ENCODE measurements at regions not wholly inside any gene's neighbourhood (a gene's known extent, or its start where the extent isn't known, plus 50 kb on each side); places are given as distances from the start of the nearest gene placed in this dataset.

DNA sequence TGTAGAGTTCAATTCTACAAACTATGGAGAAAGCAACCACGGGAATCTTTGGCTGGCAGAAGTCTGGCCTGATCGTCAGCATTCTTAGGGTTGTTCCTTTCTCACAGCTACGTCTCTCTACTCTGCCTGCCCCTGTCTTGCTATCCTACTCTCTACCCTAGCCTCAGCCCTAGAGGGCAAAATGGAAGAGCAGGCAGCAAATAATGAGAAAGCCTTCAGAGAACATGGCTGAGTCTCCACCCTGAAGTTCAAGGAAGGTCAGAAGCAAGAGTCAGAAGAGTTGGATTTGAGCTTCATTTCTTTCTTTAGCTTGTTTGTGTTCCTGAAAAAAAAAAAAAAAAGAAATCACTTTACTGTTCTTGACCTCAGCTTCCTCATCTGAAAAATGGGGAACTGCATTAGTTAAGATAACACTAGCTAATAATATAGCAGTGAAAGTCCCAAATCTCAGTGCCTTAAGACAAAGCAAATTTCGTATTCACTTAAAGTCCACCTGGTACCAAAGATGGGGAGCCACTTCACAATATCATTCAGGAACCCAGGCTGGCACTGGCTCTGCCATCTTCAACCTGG is 50.2 kb upstream of the CCND2 start:
- no peaks in the 10 kb centered on the region for H3K9me3 Mint-ChIP-seq

DNA sequence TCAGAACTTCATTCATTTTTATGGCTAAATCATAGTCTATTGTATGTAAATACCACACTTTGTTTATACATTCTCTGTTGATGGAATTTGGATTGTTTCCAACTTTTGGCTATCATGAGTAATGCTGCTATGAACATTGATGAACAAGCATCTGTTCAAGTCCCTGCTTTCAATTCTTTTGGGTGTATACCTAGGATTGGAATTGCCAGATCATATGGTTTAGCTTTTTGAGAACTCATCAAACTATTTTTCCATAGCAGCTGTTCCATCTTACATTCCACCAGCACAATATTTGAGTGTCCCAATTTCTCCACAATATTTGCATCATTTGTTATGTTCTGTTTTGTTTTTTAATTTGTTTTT is 52.3 kb upstream of the CCND2 start:
- peaks cover 25 to 34% of the 10 kb centered on the region in 2 donors for H3K4me1 Mint-ChIP-seq (ENCODE audit: low read depth in 2 of 2)

More for the DNA sequence above, 50.2 kb upstream of the CCND2 start:
- no peak overlapping the region for H3K4me3 Mint-ChIP-seq
- DNase-seq (ENCODE audit: low spot score) = no peak
- no peak for ATAC-seq
- H3K4me1 Mint-ChIP-seq (ENCODE audit: low read depth in 2 of 2) = peaks cover 7 to 21% of the 10 kb centered on the region in 2 donors
- H3K27ac Mint-ChIP-seq = no peak overlapping the region
- no peaks in the 10 kb centered on the region for H3K36me3 Mint-ChIP-seq
- no peaks in the 10 kb centered on the region for H3K27me3 Mint-ChIP-seq

DNA sequence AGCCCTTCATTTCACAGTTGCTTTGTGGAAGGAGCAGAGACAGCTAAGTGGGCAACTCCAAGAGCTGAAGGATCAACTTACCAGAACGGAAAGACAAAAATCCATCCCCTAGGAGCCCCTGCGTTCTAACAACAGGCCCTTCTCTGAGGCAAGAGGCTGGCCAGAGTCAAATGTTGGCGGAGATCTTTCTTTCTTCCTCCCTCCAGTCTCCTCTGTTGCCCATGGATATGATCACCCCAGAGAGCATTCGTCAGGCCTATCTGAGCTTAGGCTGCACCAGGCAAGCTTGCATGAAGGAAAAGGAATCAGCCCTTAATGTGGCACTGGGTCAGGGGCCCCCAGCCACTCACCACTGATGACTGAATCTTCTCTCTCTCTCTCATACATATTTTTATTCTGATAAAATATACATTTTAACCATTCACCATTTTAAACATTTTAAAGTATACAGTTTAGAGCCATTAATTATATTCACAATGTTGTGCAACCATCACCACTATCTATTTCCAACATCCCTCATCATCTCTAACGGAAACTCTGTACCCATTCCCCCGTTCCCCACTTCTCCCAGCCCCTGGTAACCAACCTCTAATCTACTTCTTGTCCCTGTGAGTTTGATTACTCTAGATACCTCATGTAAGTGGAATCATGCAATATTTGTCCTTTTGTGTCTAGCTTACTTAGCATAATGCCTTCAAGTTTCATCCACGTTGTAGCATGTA is 52.9 kb upstream of the CCND2 start:
- H3K36me3 Mint-ChIP-seq = no peaks in the 10 kb centered on the region
- peaks cover 30 to 37% of the 10 kb centered on the region in 2 donors for H3K4me1 Mint-ChIP-seq (ENCODE audit: low read depth in 2 of 2)
- no peak overlapping the region for H3K4me3 Mint-ChIP-seq
- DNase-seq (ENCODE audit: low spot score) (no peak), ATAC-seq (no peak)
- H3K27ac Mint-ChIP-seq = no peak overlapping the region
- no peaks in the 10 kb centered on the region for H3K27me3 Mint-ChIP-seq
- no peaks in the 10 kb centered on the region for H3K9me3 Mint-ChIP-seq

More for the DNA sequence above, 52.3 kb upstream of the CCND2 start:
- H3K4me3 Mint-ChIP-seq = no peak overlapping the region
- ATAC-seq = no peak
- no peaks in the 10 kb centered on the region for H3K27me3 Mint-ChIP-seq
- no peaks in the 10 kb centered on the region for H3K36me3 Mint-ChIP-seq
- DNase-seq (ENCODE audit: low spot score) = no peak
- H3K9me3 Mint-ChIP-seq = no peaks in the 10 kb centered on the region
- no peak overlapping the region for H3K27ac Mint-ChIP-seq

- Mint-ChIP-seq H3K9me3 (no peaks in the 10 kb centered on the region), H3K4me3 (no peak overlapping the region), H3K27me3 (no peaks in the 10 kb centered on the region), H3K27ac (peak overlapping the region; percentile 86 to 93), H3K36me3 (no peaks in the 10 kb centered on the region), H3K4me1 (ENCODE audit: low read depth in 2 of 2) (peaks cover 42 to 53% of the 10 kb centered on the region in 2 donors)
- ATAC-seq (no peak), DNase-seq (ENCODE audit: low spot score) (no peak)
Observed at GRCh38 chr12:4217091-4217490, 56.5 kb upstream of the CCND2 start.

DNA sequence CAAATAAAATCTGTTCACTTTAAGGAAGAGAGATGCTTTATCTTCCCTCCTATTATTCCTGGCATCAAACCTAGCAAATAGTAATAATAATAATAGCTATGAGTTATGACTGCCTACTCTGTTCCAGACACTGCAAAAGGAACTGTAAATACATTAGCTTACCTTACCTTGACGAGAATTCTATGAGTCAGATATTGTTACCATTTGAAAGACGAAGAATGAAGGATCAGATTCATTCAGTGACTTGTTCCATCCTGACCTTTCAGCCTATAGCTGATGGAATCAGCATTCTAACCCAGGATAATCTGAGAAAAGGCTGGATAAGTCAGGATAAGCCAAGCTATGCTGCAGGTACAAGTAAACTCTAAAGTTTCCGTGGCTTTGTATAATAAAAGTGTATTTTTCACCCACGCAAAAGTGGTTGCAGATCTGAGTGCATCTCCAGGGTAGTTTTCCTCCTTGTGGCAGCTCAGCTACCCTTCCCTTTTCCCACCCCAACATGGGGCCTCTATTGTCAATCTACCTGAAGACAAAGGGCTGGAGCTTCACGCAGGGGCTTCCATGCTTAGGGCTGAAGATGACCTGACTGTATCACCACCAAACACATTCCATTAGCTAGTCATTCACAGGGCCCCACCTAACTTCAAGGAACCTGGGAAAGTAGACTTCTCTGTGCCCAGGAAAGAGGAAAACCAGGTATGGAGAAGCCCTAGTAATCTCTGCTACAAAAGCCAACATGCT is 57.2 kb upstream of the CCND2 start:
- H3K4me1 Mint-ChIP-seq (ENCODE audit: low read depth in 2 of 2) = peaks cover 42 to 56% of the 10 kb centered on the region in 2 donors
- no peak overlapping the region for H3K4me3 Mint-ChIP-seq
- DNase-seq (ENCODE audit: low spot score) (no peak), ATAC-seq (no peak)
- H3K27me3 Mint-ChIP-seq = no peaks in the 10 kb centered on the region
- H3K36me3 Mint-ChIP-seq = no peaks in the 10 kb centered on the region
- no peaks in the 10 kb centered on the region for H3K9me3 Mint-ChIP-seq
- H3K27ac Mint-ChIP-seq = peak overlapping the region; percentile 86 to 93

DNA sequence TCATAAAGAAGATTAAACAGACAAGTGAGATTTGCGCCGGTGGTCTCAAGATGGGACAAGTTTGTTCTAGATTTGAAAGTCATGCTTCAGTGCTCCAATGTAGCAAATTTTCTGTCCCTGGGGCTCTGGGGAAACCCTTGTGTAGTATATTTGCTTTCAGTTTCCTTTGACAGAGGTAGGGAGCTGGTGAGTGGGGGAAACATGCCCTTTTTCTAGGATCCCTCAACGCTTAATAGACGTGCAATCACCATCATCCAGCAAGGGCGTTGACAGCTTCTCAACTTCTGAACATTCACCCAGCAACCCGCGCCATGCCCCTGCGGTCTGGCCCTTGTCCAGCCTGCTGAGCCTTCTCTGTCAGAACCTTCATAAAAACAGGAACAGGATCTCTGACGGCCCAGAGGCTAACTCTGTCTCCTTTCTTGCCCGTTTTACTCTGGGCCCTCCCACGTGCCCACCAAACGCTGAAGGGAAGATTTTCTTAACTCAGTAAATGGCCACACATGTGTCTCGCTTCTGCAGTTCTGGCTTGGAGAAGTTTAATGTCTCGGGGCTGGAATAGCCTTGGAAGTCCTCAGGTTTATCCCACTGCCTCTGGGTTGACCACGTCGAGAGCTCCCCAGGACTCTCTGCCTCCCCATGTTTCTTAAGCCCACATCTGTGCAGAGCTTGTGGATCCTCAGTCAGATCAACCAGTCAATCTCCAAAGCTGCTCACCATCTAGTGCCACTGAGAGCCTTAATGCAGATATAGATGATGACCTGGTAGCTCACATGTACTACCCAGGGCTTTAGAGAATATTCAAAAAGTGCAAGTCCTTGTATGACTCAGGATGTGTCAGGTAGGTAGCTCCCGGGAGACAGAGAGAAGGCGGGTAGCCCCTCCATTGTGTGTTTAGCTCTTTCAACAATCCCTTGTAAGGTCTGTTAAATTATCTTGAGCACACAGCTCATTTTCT is 58.1 kb upstream of the CCND2 start:
- peak overlapping the region; percentile 86 to 93 for H3K27ac Mint-ChIP-seq
- H3K4me3 Mint-ChIP-seq = peak overlapping the region; percentile 75
- no peaks in the 10 kb centered on the region for H3K9me3 Mint-ChIP-seq
- H3K4me1 Mint-ChIP-seq (ENCODE audit: low read depth in 2 of 2) = peaks cover 42 to 54% of the 10 kb centered on the region in 2 donors
- DNase-seq (ENCODE audit: low spot score) = no peak
- ATAC-seq = peak; percentile 84 to 92
- no peaks in the 10 kb centered on the region for H3K27me3 Mint-ChIP-seq
- no peaks in the 10 kb centered on the region for H3K36me3 Mint-ChIP-seq

- Mint-ChIP-seq H3K9me3 (no peaks in the 10 kb centered on the region), H3K4me1 (ENCODE audit: low read depth in 2 of 2) (peaks cover 42 to 54% of the 10 kb centered on the region in 2 donors), H3K36me3 (no peaks in the 10 kb centered on the region), H3K4me3 (peak overlapping the region; percentile 75), H3K27ac (peak overlapping the region; percentile 86 to 93), H3K27me3 (no peaks in the 10 kb centered on the region)
- DNase-seq (ENCODE audit: low spot score) (no peak), ATAC-seq (peak; percentile 25 to 54)
Observed at GRCh38 chr12:4214877-4215228, 58.7 kb upstream of the CCND2 start.

DNA sequence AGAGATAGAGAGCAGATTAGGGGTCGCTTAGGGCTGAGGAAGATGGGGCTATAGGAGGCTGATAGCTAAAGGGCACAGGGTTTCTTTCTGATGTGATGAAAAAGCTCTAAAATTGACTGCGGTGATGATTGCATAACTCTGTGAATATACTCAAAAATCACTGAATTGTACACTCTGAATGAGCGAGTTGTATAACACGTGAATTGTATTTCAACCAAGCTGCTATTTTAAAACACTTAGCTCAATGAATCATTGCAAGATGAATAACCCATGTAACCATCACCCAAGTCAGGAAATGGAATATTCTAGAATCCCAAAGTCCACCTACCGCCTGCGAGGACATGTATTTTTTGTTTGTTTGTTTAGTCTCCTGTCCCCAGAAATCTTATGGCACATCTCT is 60.1 kb upstream of the CCND2 start:
- ATAC-seq = no peak
- Mint-ChIP-seq H3K27me3 (no peaks in the 10 kb centered on the region), H3K36me3 (no peaks in the 10 kb centered on the region), H3K27ac (peak overlapping the region; percentile 86 to 93), H3K9me3 (no peaks in the 10 kb centered on the region), H3K4me3 (no peak overlapping the region), H3K4me1 (ENCODE audit: low read depth in 2 of 2) (peaks cover 41 to 49% of the 10 kb centered on the region in 2 donors)
- DNase-seq (ENCODE audit: low spot score) = no peak

DNA sequence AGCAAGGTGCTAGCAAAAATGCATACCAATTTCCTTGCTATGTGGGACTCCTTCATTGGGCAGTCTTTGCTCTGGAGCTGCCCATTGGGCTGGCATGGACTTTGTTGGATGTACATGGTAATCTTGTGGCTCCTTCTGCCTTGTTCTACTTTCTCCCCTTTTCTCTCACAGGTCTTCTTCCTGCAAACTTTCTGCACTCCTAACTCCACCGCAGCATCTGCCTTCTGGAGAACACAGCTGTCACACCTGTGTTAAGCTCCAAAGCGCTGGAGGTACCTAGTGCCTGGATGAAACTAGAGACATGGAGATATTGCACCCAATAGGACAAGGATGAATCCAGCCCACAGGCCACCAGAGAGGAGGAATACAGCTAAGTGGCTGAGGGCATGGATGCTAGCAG is 60.7 kb upstream of the CCND2 start:
- H3K9me3 Mint-ChIP-seq = no peaks in the 10 kb centered on the region
- H3K4me3 Mint-ChIP-seq = no peak overlapping the region
- peaks cover 35 to 44% of the 10 kb centered on the region in 2 donors for H3K4me1 Mint-ChIP-seq (ENCODE audit: low read depth in 2 of 2)
- ATAC-seq (no peak), DNase-seq (ENCODE audit: low spot score) (no peak)
- no peaks in the 10 kb centered on the region for H3K36me3 Mint-ChIP-seq
- no peaks in the 10 kb centered on the region for H3K27me3 Mint-ChIP-seq
- peak overlapping the region in 1 of 2 donors; percentile 93 for H3K27ac Mint-ChIP-seq

GRCh38 chr12:4211372-4211771 is 62.2 kb upstream of the CCND2 start:
- H3K27ac Mint-ChIP-seq = peak overlapping the region; percentile 18 to 24
- no peak for DNase-seq (ENCODE audit: low spot score)
- no peak for ATAC-seq

DNA sequence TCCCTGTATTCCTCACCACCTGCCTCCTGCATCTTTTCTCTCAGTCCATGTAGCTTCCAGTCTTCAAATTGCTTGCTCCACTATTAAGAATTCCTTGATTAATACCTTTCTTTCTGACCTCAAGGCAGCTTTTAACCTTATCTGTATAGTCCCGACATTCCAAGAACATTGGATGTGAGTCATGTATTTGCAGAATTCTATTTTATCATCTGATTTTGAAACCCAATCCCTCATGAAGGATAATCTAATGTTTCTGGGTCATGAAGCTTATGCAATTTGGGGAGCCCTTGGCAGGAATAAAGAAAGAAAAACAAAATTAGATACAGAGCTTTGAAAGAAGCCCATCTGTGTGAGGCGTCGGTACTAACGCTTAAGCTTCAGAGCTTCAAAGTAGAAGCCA is 63.4 kb upstream of the CCND2 start:
- no peaks in the 10 kb centered on the region for H3K27me3 Mint-ChIP-seq
- DNase-seq (ENCODE audit: low spot score) = no peak
- no peaks in the 10 kb centered on the region for H3K9me3 Mint-ChIP-seq
- peaks cover 12 to 24% of the 10 kb centered on the region in 2 donors for H3K4me1 Mint-ChIP-seq (ENCODE audit: low read depth in 2 of 2)
- no peak for ATAC-seq
- no peak overlapping the region for H3K4me3 Mint-ChIP-seq
- H3K27ac Mint-ChIP-seq = no peak overlapping the region
- H3K36me3 Mint-ChIP-seq = no peaks in the 10 kb centered on the region

More at GRCh38 chr12:4211372-4211771, 62.2 kb upstream of the CCND2 start:
- H3K4me3 Mint-ChIP-seq = no peak overlapping the region
- no peaks in the 10 kb centered on the region for H3K27me3 Mint-ChIP-seq
- H3K36me3 Mint-ChIP-seq = no peaks in the 10 kb centered on the region
- peaks cover 23 to 33% of the 10 kb centered on the region in 2 donors for H3K4me1 Mint-ChIP-seq (ENCODE audit: low read depth in 2 of 2)
- no peaks in the 10 kb centered on the region for H3K9me3 Mint-ChIP-seq

DNA sequence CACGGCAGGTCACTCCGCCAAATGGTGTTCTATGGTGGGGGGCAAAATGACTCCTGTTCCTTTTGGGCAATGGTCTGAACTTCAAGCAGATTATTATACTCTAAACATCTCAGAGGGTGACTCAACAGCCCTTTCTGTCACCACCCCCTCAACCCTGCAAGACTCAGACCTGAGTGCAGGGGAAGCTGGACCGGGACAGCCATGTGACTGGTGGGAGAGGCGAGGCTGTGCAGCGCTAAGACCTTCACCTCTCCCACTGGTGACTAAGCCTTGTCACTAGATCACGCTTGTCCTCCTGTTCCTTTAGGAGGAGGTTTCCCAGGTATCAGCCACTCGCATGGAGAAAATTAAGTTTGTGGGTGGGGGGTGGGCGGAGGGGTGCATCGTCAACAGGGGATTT is 67.1 kb upstream of the CCND2 start:
- H3K36me3 Mint-ChIP-seq = no peaks in the 10 kb centered on the region
- no peak overlapping the region for H3K4me3 Mint-ChIP-seq
- H3K27ac Mint-ChIP-seq = no peak overlapping the region
- ATAC-seq (no peak), DNase-seq (ENCODE audit: low spot score) (no peak)
- H3K9me3 Mint-ChIP-seq = no peaks in the 10 kb centered on the region
- peaks cover 17 to 20% of the 10 kb centered on the region in 2 donors for H3K4me1 Mint-ChIP-seq (ENCODE audit: low read depth in 2 of 2)
- no peaks in the 10 kb centered on the region for H3K27me3 Mint-ChIP-seq

DNA sequence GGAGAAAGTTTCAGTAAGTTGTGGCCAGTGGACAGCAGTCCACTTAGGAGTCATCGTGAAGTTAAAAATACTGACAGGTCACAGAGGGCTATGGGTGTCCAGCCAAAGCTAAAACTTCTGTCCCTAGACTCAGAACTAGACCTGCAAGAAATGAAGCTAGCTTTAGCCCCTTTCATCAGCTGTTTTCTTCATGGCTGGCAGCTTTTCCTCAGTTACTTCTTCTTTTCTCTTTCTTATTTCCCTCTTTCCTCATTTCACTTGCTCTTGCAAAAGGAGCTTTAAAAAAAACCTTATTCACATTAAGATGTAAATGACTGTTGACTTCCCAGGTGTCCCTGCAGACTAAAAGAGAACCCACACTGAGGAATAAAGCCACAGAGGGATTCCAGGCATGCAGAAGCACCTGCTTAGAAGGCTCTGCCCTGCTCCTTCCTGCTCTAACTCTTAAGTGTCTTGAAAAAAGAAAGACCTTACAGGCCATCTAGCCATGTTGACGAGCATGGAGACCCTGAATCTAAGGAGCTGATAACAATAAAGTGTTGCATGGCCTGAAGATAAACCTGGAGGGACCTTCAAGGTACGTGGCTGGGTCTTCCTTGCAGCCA is 69.7 kb upstream of the CCND2 start:
- DNase-seq (ENCODE audit: low spot score) = no peak
- Mint-ChIP-seq H3K4me1 (ENCODE audit: low read depth in 2 of 2) (peaks cover 24 to 32% of the 10 kb centered on the region in 2 donors), H3K27me3 (no peaks in the 10 kb centered on the region), H3K36me3 (no peaks in the 10 kb centered on the region), H3K9me3 (no peaks in the 10 kb centered on the region), H3K27ac (peak overlapping the region in 1 of 2 donors; percentile 9), H3K4me3 (no peak overlapping the region)
- no peak for ATAC-seq

All from natural killer cell treated with Interleukin-12 subunit alpha and Interleukin-12 subunit beta and Interleukin-15 and Interleukin-18, amount 100 ng/mL, for 72 hours (primary cell).